ENCODE measurements at regions not wholly inside any gene's neighbourhood (a gene's known extent, or its start where the extent isn't known, plus 50 kb on each side); places are given as distances from the start of the nearest gene placed in this dataset.

DNA sequence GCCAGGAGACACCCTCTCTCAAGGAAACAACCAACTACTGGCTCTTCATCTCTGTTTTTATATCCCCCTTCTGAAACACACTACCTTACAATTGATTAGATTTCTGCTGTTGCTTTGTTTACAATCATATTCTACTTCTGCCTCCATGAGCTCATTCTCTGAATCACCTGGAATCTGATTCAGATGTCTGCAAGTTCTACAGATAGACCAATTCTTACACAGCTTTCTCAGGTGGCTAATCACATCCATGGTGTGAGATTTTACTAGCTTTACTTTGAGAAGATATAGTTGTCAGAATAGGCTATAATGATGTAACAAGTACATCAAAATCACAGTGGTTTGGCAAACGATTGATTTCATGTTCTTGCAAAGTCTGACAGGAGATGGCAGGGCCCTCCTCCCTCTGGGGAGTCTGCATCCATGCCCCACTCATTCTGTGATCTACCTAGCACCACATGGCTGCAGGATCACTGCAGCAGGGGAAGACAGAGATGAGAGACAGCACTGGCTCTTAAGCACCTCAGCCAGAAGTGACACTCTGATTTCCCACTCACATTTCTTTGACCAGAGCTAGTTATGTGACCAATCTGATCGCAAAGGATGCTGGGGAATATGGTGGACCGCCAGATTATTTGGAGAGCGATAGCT is 243.7 kb downstream of the FOXO1 start:
- no peaks in the 10 kb centered on the region for H3K36me3 ChIP-seq (replicated peaks in 1 of 2; ENCODE audit: control insufficient read depth in 2 of 2, insufficient read depth in 2 of 2, low read length in 2 of 2)
- WGBS, 2 donors (ENCODE audit: extremely low coverage in 2 of 2, insufficient read length in 2 of 2, insufficient replicate concordance in 1 of 2) = no CpG with 5 or more reads among the region's 4 CpGs
- DNase-seq (ENCODE audit: low spot score) = no peak
- no peaks in the 10 kb centered on the region for H3K79me1 ChIP-seq (ENCODE audit: low read depth, low read length)
- H2BK120ac ChIP-seq (ENCODE audit: low read depth, low read length) = no peak overlapping the region
- H4K91ac ChIP-seq (ENCODE audit: low read depth, low read length, poor library complexity) = no peak overlapping the region
- no peak overlapping the region for H2AK5ac ChIP-seq (ENCODE audit: low read depth, low read length)
- H4K8ac ChIP-seq (ENCODE audit: low read depth, low read length) = no peak overlapping the region
- no peak overlapping the region for H2BK5ac ChIP-seq (ENCODE audit: low read length)
- H3K27ac ChIP-seq (replicated peaks; ENCODE audit: low read length) = no peak overlapping the region
- H2BK15ac ChIP-seq (ENCODE audit: low read length) = no peak overlapping the region
- no peak overlapping the region for H3K18ac ChIP-seq (ENCODE audit: low read length)
- no peak overlapping the region for H3K4ac ChIP-seq (ENCODE audit: low read length)
- H2AFZ ChIP-seq (ENCODE audit: low read length) = no peak overlapping the region
- no peaks in the 10 kb centered on the region for H3K9me3 ChIP-seq (replicated peaks in 1 of 2; ENCODE audit: control insufficient read depth in 2 of 2, insufficient read depth in 1 of 2, low read depth in 1 of 2, low read length in 2 of 2)
- no peak overlapping the region for H3K4me2 ChIP-seq (ENCODE audit: insufficient read depth, low read length, poor library complexity, severe bottlenecking)
- no peaks in the 10 kb centered on the region for H3K4me1 ChIP-seq (ENCODE audit: control insufficient read depth in 2 of 2, insufficient read depth in 1 of 2, low read depth in 1 of 2, low read length in 2 of 2)
- no peak overlapping the region for H2BK12ac ChIP-seq (ENCODE audit: low read length)
- H3K4me3 ChIP-seq (ENCODE audit: low read length in 2 of 2) = no peak overlapping the region
- no peak overlapping the region for H3K23ac ChIP-seq (ENCODE audit: low read depth, low read length, poor library complexity)
- no peak overlapping the region for H3K9ac ChIP-seq (ENCODE audit: low read depth, low read length, poor library complexity)
- no peak overlapping the region for H3K14ac ChIP-seq (ENCODE audit: low read length)
- H3K27me3 ChIP-seq (ENCODE audit: control insufficient read depth in 3 of 3, insufficient read depth in 3 of 3, low read depth in 1 of 3, low read length in 3 of 3) = no peaks in the 10 kb centered on the region

- Histone ChIP-seq H3K27me3 (ENCODE audit: control insufficient read depth in 3 of 3, insufficient read depth in 3 of 3, low read depth in 1 of 3, low read length in 3 of 3) (no peaks in the 10 kb centered on the region), H3K23ac (ENCODE audit: low read depth, low read length, poor library complexity) (no peak overlapping the region), H3K4me2 (ENCODE audit: insufficient read depth, low read length, poor library complexity, severe bottlenecking) (no peak overlapping the region), H3K14ac (ENCODE audit: low read length) (no peak overlapping the region), H2AK5ac (ENCODE audit: low read depth, low read length) (no peak overlapping the region), H3K27ac (replicated peaks; ENCODE audit: low read length) (no peak overlapping the region), H3K4ac (ENCODE audit: low read length) (no peak overlapping the region), H2AFZ (ENCODE audit: low read length) (no peak overlapping the region), H3K36me3 (replicated peaks in 1 of 2; ENCODE audit: control insufficient read depth in 2 of 2, insufficient read depth in 2 of 2, low read length in 2 of 2) (no peaks in the 10 kb centered on the region), H2BK15ac (ENCODE audit: low read length) (no peak overlapping the region), H4K91ac (ENCODE audit: low read depth, low read length, poor library complexity) (no peak overlapping the region), H3K4me3 (ENCODE audit: low read length in 2 of 2) (no peak overlapping the region), H3K9ac (ENCODE audit: low read depth, low read length, poor library complexity) (no peak overlapping the region), H3K18ac (ENCODE audit: low read length) (no peak overlapping the region), H4K8ac (ENCODE audit: low read depth, low read length) (no peak overlapping the region), H2BK5ac (ENCODE audit: low read length) (no peak overlapping the region), H3K79me1 (ENCODE audit: low read depth, low read length) (no peaks in the 10 kb centered on the region), H3K9me3 (replicated peaks in 1 of 2; ENCODE audit: control insufficient read depth in 2 of 2, insufficient read depth in 1 of 2, low read depth in 1 of 2, low read length in 2 of 2) (no peaks in the 10 kb centered on the region), H2BK12ac (ENCODE audit: low read length) (no peak overlapping the region), H3K4me1 (ENCODE audit: control insufficient read depth in 2 of 2, insufficient read depth in 1 of 2, low read depth in 1 of 2, low read length in 2 of 2) (peaks cover 8 to 15% of the 10 kb centered on the region in 2 donors), H2BK120ac (ENCODE audit: low read depth, low read length) (no peak overlapping the region)
- no peak for DNase-seq (ENCODE audit: low spot score)
- no CpG with 5 or more reads among the region's 1 CpG for WGBS, 2 donors (ENCODE audit: extremely low coverage in 2 of 2, insufficient read length in 2 of 2, insufficient replicate concordance in 1 of 2)
These were observed 238.1 kb downstream of the FOXO1 start for GRCh38 chr13:40428354-40428753.

DNA sequence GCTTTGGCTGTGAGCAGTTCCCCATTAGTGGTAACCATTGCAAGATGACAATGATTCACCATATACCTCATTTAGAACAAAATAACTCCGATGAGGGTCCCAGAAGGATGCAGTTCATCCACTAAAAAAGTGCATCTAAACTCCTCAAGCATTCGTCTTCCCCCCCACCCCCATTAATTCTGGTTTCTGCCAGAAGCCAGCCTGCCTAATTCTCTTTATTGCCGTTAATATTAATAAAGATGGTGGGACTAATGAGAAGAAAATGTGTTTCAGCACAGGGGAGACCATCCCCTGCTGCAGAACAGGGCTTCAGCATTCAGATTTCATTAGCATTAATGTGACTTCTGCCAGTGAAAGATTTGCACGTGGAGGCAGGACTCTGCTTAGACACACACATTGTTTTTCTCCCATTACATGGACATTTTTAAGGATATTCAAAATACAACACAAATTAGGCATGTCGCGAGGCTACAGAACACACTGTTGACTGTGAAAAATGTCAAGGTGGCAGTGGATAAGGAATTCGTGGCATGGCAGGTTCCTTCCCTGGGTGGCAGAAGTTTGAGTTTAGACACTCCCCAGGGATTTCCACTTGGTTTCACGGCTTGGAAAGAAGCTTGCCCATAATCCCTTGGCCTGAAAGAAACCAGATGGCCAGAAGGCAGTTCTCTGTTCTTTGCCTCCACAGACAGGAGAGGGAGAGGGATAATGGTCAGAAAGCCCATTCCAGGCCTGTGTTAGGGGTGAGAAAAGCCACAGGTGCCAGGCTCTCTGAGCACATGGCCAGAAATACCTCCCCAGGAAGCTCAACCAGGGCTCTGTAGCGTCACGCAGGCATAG is 236.5 kb downstream of the FOXO1 start:
- no peak overlapping the region for H3K9ac ChIP-seq (ENCODE audit: low read depth, low read length, poor library complexity)
- peaks cover 0 to 8% of the 10 kb centered on the region in 2 donors for H3K9me3 ChIP-seq (replicated peaks in 1 of 2; ENCODE audit: control insufficient read depth in 2 of 2, insufficient read depth in 1 of 2, low read depth in 1 of 2, low read length in 2 of 2)
- no peak overlapping the region for H3K27ac ChIP-seq (replicated peaks; ENCODE audit: low read length)
- no peak overlapping the region for H3K14ac ChIP-seq (ENCODE audit: low read length)
- H3K4me2 ChIP-seq (ENCODE audit: insufficient read depth, low read length, poor library complexity, severe bottlenecking) = no peak overlapping the region
- WGBS, 2 donors (ENCODE audit: extremely low coverage in 2 of 2, insufficient read length in 2 of 2, insufficient replicate concordance in 1 of 2) = no CpG with 5 or more reads among the region's 10 CpGs
- DNase-seq (ENCODE audit: low spot score) = no peak
- no peaks in the 10 kb centered on the region for H3K27me3 ChIP-seq (ENCODE audit: control insufficient read depth in 3 of 3, insufficient read depth in 3 of 3, low read depth in 1 of 3, low read length in 3 of 3)
- H3K36me3 ChIP-seq (replicated peaks in 1 of 2; ENCODE audit: control insufficient read depth in 2 of 2, insufficient read depth in 2 of 2, low read length in 2 of 2) = no peaks in the 10 kb centered on the region
- H2AK5ac ChIP-seq (ENCODE audit: low read depth, low read length) = no peak overlapping the region
- H3K18ac ChIP-seq (ENCODE audit: low read length) = no peak overlapping the region
- no peak overlapping the region for H3K4me3 ChIP-seq (ENCODE audit: low read length in 2 of 2)
- H2BK5ac ChIP-seq (ENCODE audit: low read length) = no peak overlapping the region
- H2BK12ac ChIP-seq (ENCODE audit: low read length) = no peak overlapping the region
- no peak overlapping the region for H3K23ac ChIP-seq (ENCODE audit: low read depth, low read length, poor library complexity)
- no peaks in the 10 kb centered on the region for H3K79me1 ChIP-seq (ENCODE audit: low read depth, low read length)
- peaks cover 8 to 15% of the 10 kb centered on the region in 2 donors for H3K4me1 ChIP-seq (ENCODE audit: control insufficient read depth in 2 of 2, insufficient read depth in 1 of 2, low read depth in 1 of 2, low read length in 2 of 2)
- peak overlapping the region; percentile 59 for H2AFZ ChIP-seq (ENCODE audit: low read length)
- no peak overlapping the region for H2BK15ac ChIP-seq (ENCODE audit: low read length)
- H3K4ac ChIP-seq (ENCODE audit: low read length) = no peak overlapping the region
- no peak overlapping the region for H4K91ac ChIP-seq (ENCODE audit: low read depth, low read length, poor library complexity)
- H2BK120ac ChIP-seq (ENCODE audit: low read depth, low read length) = no peak overlapping the region
- no peak overlapping the region for H4K8ac ChIP-seq (ENCODE audit: low read depth, low read length)

Data from neuronal stem cell (in vitro differentiated cells).